Cardiac muscle cell (in vitro differentiated cells and primary cell): ENCODE measurements at regions not wholly inside any gene's neighbourhood (a gene's known extent, or its start where the extent isn't known, plus 50 kb on each side); places are given as distances from the start of the nearest gene placed in this dataset.

ENCODE experiments used
- DNase-seq, 2 donors: peaks; one replicate each; pipeline versions ENCODE4 v3.0.0 to v3.0.0-alpha.2; 2010 to 2017; ENCODE audit warnings: low read depth in 1 of 2, low spot score in 1 of 2
- H3K27ac ChIP-seq: fragments of 200-600 bp; sonication (generic); 2 replicates; pipeline ENCODE4 v1.5.1; 2016
- H3K27me3 ChIP-seq: fragments of 200-600 bp; sonication (generic); 2 replicates; pipeline ENCODE4 v1.6.0; 2016; ENCODE audit warnings: control low read depth
- H3K36me3 ChIP-seq: fragments of 200-600 bp; sonication (generic); 2 replicates; pipeline ENCODE4 v1.5.1; 2016; ENCODE audit warnings: control low read depth
- H3K4me1 ChIP-seq: fragments of 200-600 bp; sonication (generic); 2 replicates; pipeline ENCODE4 v1.8.1; 2017; ENCODE audit warnings: low read depth, mild to moderate bottlenecking, mixed run types
- H3K4me3 ChIP-seq: fragments of 200-600 bp; sonication (generic); 2 replicates; pipeline ENCODE4 v1.5.1; 2016; ENCODE audit warnings: mild to moderate bottlenecking
- H3K9me3 ChIP-seq: fragments of 200-600 bp; sonication (generic); 2 replicates; pipeline ENCODE4 v1.5.1; 2017; ENCODE audit warnings: low read depth, mild to moderate bottlenecking, control low read depth
- CTCF ChIP-seq: IDR thresholded peaks from 2 replicates; pipeline ENCODE4 v1.5.1; 2012; ENCODE audit warnings: low read depth, mild to moderate bottlenecking, low read length

DNA sequence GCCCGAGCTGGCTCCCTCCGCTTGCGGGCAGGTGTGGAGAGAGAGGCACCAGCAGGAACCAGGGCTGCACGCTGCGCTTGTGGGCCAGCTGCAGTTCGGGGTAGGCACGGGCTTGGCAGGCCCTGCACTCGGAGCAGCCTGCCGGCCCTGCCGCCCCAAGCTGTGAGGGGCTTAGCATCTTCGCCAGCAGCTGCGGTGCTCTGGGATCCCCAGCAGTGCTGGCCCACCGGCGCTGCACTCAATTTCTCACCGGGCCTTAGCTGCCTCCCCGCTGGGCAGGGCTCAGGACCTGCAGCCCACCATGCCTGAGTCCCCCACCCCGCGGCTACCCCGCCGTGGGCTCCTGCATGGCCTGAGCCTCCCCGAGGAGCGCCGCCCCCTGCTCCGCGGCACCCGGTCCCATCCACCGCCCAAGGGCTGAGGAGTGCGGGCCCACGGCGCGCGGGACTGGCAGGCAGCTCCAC is 434.4 kb upstream of the RGPD4 start:
- Histone ChIP-seq H3K4me3 (no peak overlapping the region), H3K27me3 (no peaks in the 10 kb centered on the region), H3K27ac (no peak overlapping the region), H3K36me3 (no peaks in the 10 kb centered on the region), H3K4me1 (no peaks in the 10 kb centered on the region), H3K9me3 (no peaks in the 10 kb centered on the region)
- TF ChIP-seq CTCF = no peak
- DNase-seq = no peak

DNA sequence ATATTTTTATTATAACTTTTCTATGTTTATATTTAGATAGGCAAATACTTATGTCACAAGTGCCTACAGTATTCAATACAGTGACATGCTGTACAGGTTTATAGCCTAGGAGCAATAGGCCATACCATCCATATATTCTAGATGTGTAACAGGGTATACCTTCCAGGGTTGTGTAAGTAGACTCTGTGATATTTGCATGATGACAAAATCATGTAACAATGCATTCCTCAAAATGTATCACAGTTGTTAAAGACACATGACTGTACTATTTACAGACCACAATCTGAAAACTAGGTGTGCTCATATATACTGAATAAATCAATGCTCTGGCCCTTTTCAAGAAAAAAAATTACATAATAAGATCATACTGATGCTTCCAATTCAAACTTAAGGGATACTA is 433.2 kb upstream of the RGPD4 start:
- Histone ChIP-seq H3K4me1 (no peaks in the 10 kb centered on the region), H3K36me3 (no peaks in the 10 kb centered on the region), H3K9me3 (no peaks in the 10 kb centered on the region), H3K27ac (no peak overlapping the region), H3K27me3 (no peaks in the 10 kb centered on the region), H3K4me3 (no peak overlapping the region)
- TF ChIP-seq CTCF = no peak
- DNase-seq = no peak

DNA sequence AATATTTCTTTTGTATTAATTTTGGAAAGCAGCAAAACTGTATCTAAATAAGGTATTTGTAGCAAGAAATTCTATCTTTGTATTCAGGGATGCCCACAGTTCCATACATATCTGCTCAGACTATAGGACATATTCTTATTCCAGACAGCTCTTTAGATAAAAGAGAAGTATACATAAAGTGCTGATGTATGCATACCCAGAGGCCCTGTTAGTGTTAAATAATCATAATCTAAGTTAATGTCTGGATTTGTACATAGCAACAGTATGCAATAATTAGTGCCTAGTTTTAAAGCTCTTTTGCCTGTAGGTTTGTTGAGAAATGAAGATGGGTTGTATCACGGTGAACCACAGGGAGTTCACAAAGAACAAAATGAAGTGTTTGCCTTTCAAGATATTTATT is 428.0 kb upstream of the RGPD4 start:
- Histone ChIP-seq H3K4me1 (no peaks in the 10 kb centered on the region), H3K27me3 (no peaks in the 10 kb centered on the region), H3K9me3 (no peaks in the 10 kb centered on the region), H3K27ac (no peak overlapping the region), H3K4me3 (no peak overlapping the region), H3K36me3 (no peaks in the 10 kb centered on the region)
- TF ChIP-seq CTCF = no peak
- DNase-seq = no peak

DNA sequence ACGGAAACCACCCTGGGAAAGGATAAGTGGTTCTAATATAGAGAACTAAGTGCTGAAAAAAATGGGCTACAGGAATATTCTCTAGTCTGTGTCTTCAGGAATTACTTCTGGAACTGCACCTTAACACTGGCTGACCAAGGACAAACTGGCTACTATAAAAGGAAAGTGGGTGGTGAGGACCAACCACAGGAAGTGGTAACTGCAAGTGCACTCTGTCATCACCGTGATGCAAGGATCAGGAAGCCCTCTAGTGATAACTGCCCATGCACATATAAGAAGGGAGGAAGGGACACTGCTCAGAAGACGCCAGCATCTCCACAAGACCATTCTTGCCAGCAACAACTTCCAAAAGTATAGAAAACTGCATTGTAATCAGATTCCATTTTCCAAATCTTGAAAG is 424.4 kb upstream of the RGPD4 start:
- H3K4me1 ChIP-seq = no peaks in the 10 kb centered on the region
- H3K27me3 ChIP-seq = no peaks in the 10 kb centered on the region
- no peak overlapping the region for H3K4me3 ChIP-seq
- H3K27ac ChIP-seq = no peak overlapping the region
- no peak for TF ChIP-seq CTCF
- H3K9me3 ChIP-seq = no peaks in the 10 kb centered on the region
- peak in 1 of 2 donors; percentile 16 for DNase-seq
- no peaks in the 10 kb centered on the region for H3K36me3 ChIP-seq

- DNase-seq = no peak
- H3K36me3 ChIP-seq = no peaks in the 10 kb centered on the region
- H3K4me3 ChIP-seq = no peak overlapping the region
- H3K27ac ChIP-seq = no peak overlapping the region
- H3K9me3 ChIP-seq = no peaks in the 10 kb centered on the region
- H3K27me3 ChIP-seq = no peaks in the 10 kb centered on the region
- TF ChIP-seq CTCF = no peak
- peaks cover 6% of the 10 kb centered on the region for H3K4me1 ChIP-seq
Observed at GRCh38 chr2:107405261-107405660, 421.4 kb upstream of the RGPD4 start.

GRCh38 chr2:107407017-107407416 is 419.7 kb upstream of the RGPD4 start:
- no peaks in the 10 kb centered on the region for H3K36me3 ChIP-seq
- no peak for DNase-seq
- no peak for TF ChIP-seq CTCF
- H3K27ac ChIP-seq = no peak overlapping the region
- H3K9me3 ChIP-seq = no peaks in the 10 kb centered on the region
- no peak overlapping the region for H3K4me3 ChIP-seq
- no peaks in the 10 kb centered on the region for H3K27me3 ChIP-seq
- H3K4me1 ChIP-seq = peaks cover 6% of the 10 kb centered on the region
